ENCODE measurements at regions not wholly inside any gene's neighbourhood (a gene's known extent, or its start where the extent isn't known, plus 50 kb on each side); places are given as distances from the start of the nearest gene placed in this dataset.
"Not testable (repeated sequence)": the region's sequence is repeated elsewhere in the genome, so short reads cannot be mapped to it uniquely, and the experiment has no call there.

- DNase-seq (ENCODE audit: low spot score): no peak
These were observed 892.1 kb upstream of the DDX18 start for GRCh38 chr2:116922414-116922813.

GRCh38 chr2:116924509-116924908 is 890.0 kb upstream of the DDX18 start:
- no peak for DNase-seq (ENCODE audit: low spot score)

- no peak for DNase-seq (ENCODE audit: low spot score)
These were observed 879.2 kb upstream of the DDX18 start for GRCh38 chr2:116935097-116935814.

GRCh38 chr2:116948258-116948657 is 866.2 kb upstream of the DDX18 start:
- DNase-seq (ENCODE audit: low spot score): no peak

GRCh38 chr2:116949249-116949648 is 865.2 kb upstream of the DDX18 start:
- DNase-seq (ENCODE audit: low spot score): no peak

GRCh38 chr2:116952254-116952653 is 862.2 kb upstream of the DDX18 start:
- peak; percentile 20 for DNase-seq (ENCODE audit: low spot score)

- DNase-seq (ENCODE audit: low spot score): no peak
These were observed 858.8 kb upstream of the DDX18 start for GRCh38 chr2:116955646-116956045.

GRCh38 chr2:116975608-116976007 is 838.9 kb upstream of the DDX18 start:
- DNase-seq (ENCODE audit: low spot score): no peak

- no peak for DNase-seq (ENCODE audit: low spot score)
These were observed 834.4 kb upstream of the DDX18 start for GRCh38 chr2:116979916-116980764.

GRCh38 chr2:116987447-116987846 is 827.0 kb upstream of the DDX18 start:
- no peak for DNase-seq (ENCODE audit: low spot score)

GRCh38 chr2:116988303-116988702 is 826.2 kb upstream of the DDX18 start:
- DNase-seq (ENCODE audit: low spot score): no peak

GRCh38 chr2:117019357-117019756 is 795.1 kb upstream of the DDX18 start:
- no peak for DNase-seq (ENCODE audit: low spot score)

GRCh38 chr2:117027646-117028045 is 786.8 kb upstream of the DDX18 start:
- DNase-seq (ENCODE audit: low spot score): no peak

GRCh38 chr2:117028708-117029107 is 785.8 kb upstream of the DDX18 start:
- DNase-seq (ENCODE audit: low spot score): not testable (repeated sequence)

GRCh38 chr2:117055499-117056375 is 758.8 kb upstream of the DDX18 start:
- no peak for DNase-seq (ENCODE audit: low spot score)

- DNase-seq (ENCODE audit: low spot score): no peak
These were observed 758.1 kb upstream of the DDX18 start for GRCh38 chr2:117056376-117056748.

- no peak for DNase-seq (ENCODE audit: low spot score)
These were observed 757.5 kb upstream of the DDX18 start for GRCh38 chr2:117057016-117057415.

GRCh38 chr2:117058366-117058765 is 756.1 kb upstream of the DDX18 start:
- DNase-seq (ENCODE audit: low spot score): peak; percentile 57

- DNase-seq (ENCODE audit: low spot score): no peak
These were observed 750.5 kb upstream of the DDX18 start for GRCh38 chr2:117064021-117064420.

- no peak for DNase-seq (ENCODE audit: low spot score)
These were observed 748.6 kb upstream of the DDX18 start for GRCh38 chr2:117065912-117066311.

- no peak for DNase-seq (ENCODE audit: low spot score)
These were observed 746.6 kb upstream of the DDX18 start for GRCh38 chr2:117067900-117068299.

- DNase-seq (ENCODE audit: low spot score): no peak
These were observed 746.1 kb upstream of the DDX18 start for GRCh38 chr2:117068371-117068770.

Measured in NAMALWA (cell line).